Fibroblast of pulmonary artery (primary cell): ENCODE measurements at regions not wholly inside any gene's neighbourhood (a gene's known extent, or its start where the extent isn't known, plus 50 kb on each side); places are given as distances from the start of the nearest gene placed in this dataset.

ENCODE experiments used
- DNase-seq: peaks from one replicate; pipeline ENCODE4 v3.0.0-alpha.2; 2010; ENCODE audit warnings: low read depth
- H3K4me3 ChIP-seq: replicated peaks from 2 replicates; pipeline ENCODE4 v1.5.1; 2011; ENCODE audit warnings: low read depth, mild to moderate bottlenecking, control low read depth, low read length, moderate library complexity
- TF ChIP-seq, protein P1 (sequence below): IDR thresholded peaks from 2 replicates; pipeline ENCODE4 v1.5.1; 2011; ENCODE audit warnings: mild to moderate bottlenecking, control low read depth, low read length, inconsistent platforms; ENCODE audit errors: missing control alignments

DNA sequence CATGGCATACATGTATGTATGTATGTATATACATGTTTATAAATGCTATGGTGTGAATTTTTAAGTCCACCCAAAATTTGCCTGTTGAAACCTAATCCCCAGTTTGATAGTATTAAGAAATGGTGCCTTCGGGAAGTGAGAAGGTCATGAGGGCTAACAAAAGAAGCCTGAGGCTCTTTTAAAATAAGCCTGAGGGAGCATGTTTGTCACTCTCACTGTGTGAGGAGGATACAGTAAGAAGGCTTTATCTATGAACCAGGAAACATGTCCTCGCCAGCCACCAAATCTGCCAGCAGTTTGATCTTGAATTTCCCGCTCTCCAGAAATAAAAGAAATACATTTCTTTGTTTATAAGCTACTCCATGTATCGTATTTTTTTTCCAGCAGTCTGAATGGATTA, 163.0 kb upstream of the LINC00305 start:
- no peak for DNase-seq
- no peak overlapping the region for H3K4me3 ChIP-seq
- TF ChIP-seq, protein P1, sequence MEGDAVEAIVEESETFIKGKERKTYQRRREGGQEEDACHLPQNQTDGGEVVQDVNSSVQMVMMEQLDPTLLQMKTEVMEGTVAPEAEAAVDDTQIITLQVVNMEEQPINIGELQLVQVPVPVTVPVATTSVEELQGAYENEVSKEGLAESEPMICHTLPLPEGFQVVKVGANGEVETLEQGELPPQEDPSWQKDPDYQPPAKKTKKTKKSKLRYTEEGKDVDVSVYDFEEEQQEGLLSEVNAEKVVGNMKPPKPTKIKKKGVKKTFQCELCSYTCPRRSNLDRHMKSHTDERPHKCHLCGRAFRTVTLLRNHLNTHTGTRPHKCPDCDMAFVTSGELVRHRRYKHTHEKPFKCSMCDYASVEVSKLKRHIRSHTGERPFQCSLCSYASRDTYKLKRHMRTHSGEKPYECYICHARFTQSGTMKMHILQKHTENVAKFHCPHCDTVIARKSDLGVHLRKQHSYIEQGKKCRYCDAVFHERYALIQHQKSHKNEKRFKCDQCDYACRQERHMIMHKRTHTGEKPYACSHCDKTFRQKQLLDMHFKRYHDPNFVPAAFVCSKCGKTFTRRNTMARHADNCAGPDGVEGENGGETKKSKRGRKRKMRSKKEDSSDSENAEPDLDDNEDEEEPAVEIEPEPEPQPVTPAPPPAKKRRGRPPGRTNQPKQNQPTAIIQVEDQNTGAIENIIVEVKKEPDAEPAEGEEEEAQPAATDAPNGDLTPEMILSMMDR = no peak

DNA sequence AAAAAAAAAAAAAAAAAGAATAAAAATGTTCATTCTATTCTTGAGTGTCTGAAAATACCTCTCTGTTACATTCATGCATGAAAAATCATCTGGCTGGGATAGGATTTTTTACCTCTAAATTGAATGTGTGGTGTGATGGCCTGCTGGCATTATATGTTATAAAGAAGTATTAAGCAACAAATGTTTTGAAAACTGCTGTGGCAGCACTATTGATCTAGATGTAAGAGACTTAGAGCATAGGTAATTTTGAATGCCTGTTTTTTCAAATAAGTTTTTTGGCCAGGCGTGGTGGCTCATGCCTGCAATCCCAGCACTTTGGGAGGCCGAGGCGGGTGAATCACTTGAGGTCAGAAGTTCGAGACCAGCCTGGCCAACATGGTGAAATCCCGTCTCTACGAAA, 147.0 kb upstream of the LINC00305 start:
- TF ChIP-seq, protein P1 = no peak
- no peak for DNase-seq

DNA sequence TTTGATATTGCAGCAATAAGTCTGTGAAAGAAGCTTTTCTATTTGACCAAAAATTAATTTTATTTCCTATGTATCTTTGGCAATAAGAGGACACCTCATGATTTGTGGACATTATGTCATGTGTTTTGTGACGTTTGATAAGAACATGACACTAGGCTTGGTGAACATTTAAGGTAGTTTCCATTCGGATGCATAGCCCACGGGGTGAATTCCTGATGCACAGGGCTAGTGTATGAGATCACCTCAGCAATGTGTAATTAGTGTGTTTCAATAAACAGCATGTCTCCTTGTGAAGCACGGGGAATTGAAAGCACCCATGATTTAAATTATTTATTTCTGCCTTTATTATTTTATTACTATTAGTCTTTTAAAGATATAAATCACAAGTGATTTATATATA, 146.1 kb upstream of the LINC00305 start:
- TF ChIP-seq, protein P1 = no peak
- H3K4me3 ChIP-seq = no peak overlapping the region
- no peak for DNase-seq

More for the DNA sequence above, 147.0 kb upstream of the LINC00305 start:
- no peak overlapping the region for H3K4me3 ChIP-seq

DNA sequence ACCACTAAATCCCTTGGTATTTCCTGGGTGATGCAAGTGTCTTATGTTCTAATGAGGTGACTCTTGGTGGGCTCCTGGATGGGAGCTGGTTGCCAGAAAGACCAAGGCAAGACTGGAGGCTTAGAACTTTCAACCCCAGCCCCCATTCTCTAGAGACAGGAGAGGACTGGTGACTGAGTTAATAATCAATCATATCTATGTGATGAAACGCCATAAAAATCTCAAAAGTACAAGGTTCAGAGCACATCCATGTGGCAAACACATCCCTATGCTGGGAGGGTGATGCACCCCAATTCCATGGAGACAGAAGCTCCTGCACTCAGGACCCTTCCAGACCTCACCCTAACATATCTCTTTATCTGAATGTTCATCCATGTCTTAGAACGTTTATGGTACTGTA, 139.5 kb upstream of the LINC00305 start:
- no peak overlapping the region for H3K4me3 ChIP-seq
- TF ChIP-seq, protein P1 = no peak
- no peak for DNase-seq

DNA sequence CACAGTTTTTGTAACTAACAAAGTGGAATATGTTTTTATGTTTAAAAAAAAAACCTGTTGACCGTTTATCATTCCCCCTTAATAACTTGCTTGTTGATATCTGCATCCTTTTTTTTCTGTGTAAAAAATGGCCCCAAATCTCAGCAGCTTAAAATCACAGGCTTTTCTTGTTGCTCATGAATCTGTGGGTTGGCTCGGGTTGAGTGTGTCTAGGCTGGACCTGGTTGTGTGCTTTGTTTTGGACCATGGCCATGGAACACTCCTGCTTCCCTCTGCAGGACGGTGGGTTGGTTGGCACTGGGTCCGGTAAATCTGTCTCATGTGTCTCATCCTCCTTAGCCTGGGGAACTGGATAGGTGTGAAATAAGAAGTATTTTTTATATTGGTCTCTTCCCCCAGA, 139.0 kb upstream of the LINC00305 start:
- no peak overlapping the region for H3K4me3 ChIP-seq
- TF ChIP-seq, protein P1 = no peak
- no peak for DNase-seq

DNA sequence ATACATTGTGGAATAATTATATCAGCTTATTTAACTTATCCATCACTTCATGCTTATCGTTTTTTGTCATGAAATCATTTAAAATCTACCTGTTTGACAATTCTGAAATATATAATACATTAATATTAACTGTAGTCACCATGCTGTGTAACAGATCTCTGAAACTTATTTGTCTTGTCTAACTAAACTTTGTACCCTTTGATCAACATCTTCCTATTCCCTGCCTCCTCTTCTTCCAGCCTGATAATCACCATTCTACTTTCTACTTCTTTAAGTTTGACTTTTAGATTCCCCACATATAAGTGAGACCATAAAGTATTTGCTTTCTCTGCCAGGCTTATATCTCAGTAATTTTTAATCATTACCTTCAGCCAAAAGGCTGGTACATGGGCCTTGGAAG, 134.2 kb upstream of the LINC00305 start:
- H3K4me3 ChIP-seq = no peak overlapping the region
- no peak for DNase-seq
- TF ChIP-seq, protein P1 = no peak

DNA sequence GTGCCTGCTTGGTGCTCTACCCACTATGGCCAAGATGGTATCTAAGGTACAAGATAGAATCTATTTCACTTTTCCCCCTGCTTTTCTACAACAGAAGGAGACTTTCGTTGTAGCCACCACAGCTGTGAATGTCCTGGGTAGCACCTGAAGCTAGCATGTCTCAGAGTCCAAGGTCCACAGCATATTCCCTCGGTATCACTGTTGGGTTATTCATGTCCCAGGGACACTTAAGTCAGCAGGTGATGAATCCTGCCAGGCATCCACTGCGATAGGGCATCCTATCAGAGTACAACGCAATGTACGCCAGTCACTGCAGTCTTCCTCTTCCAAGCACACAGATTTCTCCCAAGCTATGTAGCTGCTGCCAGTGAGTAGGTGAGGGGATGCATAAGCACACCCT, 129.1 kb upstream of the LINC00305 start:
- H3K4me3 ChIP-seq = no peak overlapping the region
- DNase-seq = no peak
- TF ChIP-seq, protein P1 = no peak
